ENCODE measurements at regions not wholly inside any gene's neighbourhood (a gene's known extent, or its start where the extent isn't known, plus 50 kb on each side); places are given as distances from the start of the nearest gene placed in this dataset.

DNA sequence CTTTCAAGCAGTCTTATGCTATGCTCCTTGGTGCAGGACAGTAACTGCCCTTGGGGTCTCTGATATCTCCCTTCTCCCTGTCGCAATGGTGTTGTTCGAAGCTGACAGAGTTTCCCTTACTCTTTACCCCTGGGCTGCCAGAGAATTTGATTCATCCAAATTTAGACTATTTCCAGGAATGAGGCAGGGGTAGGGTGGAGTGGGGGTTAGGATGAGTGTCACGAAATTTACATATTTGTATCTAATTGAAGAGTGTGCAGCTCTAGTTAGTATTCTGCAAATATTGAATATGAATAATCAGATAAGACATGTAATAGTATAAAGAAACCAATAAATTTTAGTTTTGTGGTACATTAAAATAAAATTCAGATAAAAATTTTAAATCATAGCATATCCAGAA is 140.0 kb upstream of the LMO4 start:
- DNase-seq (ENCODE audit: insufficient read length, low spot score) (no peak), FAIRE-seq (no peak)
- no peak for TF ChIP-seq TAF1 (IDR thresholded peaks at IDR 0.05; ENCODE audit: low read depth, low read length)
- no peak for TF ChIP-seq POU2F2 (IDR thresholded peaks at IDR 0.05; ENCODE audit: low read depth, low read length)
- TF ChIP-seq POLR2AphosphoS5 (IDR thresholded peaks at IDR 0.05; ENCODE audit: low read depth, low read length) = no peak

DNA sequence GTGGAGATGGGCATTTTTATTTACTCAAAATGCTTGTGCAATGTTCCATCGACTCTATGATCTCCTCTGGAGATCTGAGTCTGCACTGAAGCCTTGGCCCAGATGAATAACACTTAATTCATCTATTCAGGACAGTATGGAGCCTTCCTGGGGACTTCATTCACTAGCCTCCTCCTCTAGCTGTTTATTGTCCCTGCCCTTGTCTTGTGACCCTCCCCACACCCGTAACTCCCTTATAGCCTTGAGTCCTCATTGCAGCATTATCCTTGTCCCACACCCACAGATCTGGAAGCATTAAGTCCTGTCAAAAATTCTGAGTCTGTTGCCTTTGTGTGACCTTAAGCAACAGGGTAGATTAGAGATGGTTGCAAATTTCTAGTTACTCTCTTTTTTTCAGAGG is 138.3 kb upstream of the LMO4 start:
- no peak for FAIRE-seq
- DNase-seq (ENCODE audit: insufficient read length, low spot score) = no peak
- TF ChIP-seq POLR2A (IDR thresholded peaks at IDR 0.05; ENCODE audit: low read depth, low read length) = no peak
- TF ChIP-seq PAX5 (IDR thresholded peaks at IDR 0.05; ENCODE audit: insufficient read depth, low read length, severe bottlenecking) = no peak
- TF ChIP-seq SPI1 (IDR thresholded peaks at IDR 0.05; ENCODE audit: low read depth, low read length) = no peak
- no peak for TF ChIP-seq TAF1 (IDR thresholded peaks at IDR 0.05; ENCODE audit: low read depth, low read length)
- no peak for TF ChIP-seq POU2F2 (IDR thresholded peaks at IDR 0.05; ENCODE audit: low read depth, low read length)
- TF ChIP-seq POLR2AphosphoS5 (IDR thresholded peaks at IDR 0.05; ENCODE audit: low read depth, low read length) = no peak

DNA sequence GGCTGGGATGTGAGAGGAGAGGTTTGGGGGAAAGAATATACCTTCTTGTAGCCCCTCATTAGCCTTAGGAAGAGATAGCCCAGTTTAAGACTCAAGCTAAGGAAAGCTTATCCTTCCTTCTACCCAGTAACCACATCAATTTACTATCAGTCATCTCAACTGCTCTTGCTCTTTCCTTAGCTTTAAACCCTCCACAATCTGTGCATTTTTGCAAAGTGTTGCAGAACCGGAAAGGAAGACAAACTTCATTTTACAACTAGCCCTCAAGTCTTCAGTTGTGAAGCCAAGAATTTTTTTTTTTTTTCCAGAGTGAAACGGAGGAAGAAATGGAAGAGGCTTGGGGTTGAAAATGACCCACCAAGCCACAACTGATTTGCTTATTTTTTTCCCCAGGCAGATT is 137.0 kb upstream of the LMO4 start:
- TF ChIP-seq POLR2AphosphoS5 (IDR thresholded peaks at IDR 0.05; ENCODE audit: low read depth, low read length) (no peak), TAF1 (IDR thresholded peaks at IDR 0.05; ENCODE audit: low read depth, low read length) (no peak), POLR2A (IDR thresholded peaks at IDR 0.05; ENCODE audit: low read depth, low read length) (no peak), PAX5 (IDR thresholded peaks at IDR 0.05; ENCODE audit: insufficient read depth, low read length, severe bottlenecking) (no peak)
- FAIRE-seq (no peak), DNase-seq (ENCODE audit: insufficient read length, low spot score) (no peak)

DNA sequence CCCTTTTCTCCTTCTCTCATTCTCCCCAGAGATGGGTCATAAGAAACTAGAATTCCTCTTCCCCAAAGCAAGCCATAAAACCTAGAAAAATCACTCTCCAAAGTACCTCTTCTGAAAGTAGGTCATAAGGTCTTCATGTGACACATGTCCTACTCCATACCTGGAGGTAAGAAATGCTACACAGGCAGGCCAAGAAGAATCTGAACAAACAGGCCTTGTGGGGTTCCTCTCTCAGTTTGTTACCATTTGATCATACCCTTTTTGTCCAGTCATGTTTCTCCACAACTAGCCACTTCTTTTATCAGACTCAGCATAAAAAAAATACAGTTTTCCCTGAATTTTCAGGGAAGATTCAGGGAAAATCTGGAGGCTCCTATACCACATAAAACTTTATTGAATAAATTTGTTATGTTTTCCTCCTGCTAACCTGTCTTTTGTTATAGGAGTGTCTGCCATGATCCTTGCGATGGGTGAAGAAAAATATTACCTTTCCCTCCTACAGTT is 134.4 kb upstream of the LMO4 start:
- no peak for DNase-seq (ENCODE audit: insufficient read length, low spot score)
- TF ChIP-seq TAF1 (IDR thresholded peaks at IDR 0.05; ENCODE audit: low read depth, low read length) (no peak), PAX5 (IDR thresholded peaks at IDR 0.05; ENCODE audit: insufficient read depth, low read length, severe bottlenecking) (no peak), POLR2A (IDR thresholded peaks at IDR 0.05; ENCODE audit: low read depth, low read length) (no peak), POLR2AphosphoS5 (IDR thresholded peaks at IDR 0.05; ENCODE audit: low read depth, low read length) (no peak), POU2F2 (IDR thresholded peaks at IDR 0.05; ENCODE audit: low read depth, low read length) (no peak), SPI1 (IDR thresholded peaks at IDR 0.05; ENCODE audit: low read depth, low read length) (no peak)
- no peak for FAIRE-seq

DNA sequence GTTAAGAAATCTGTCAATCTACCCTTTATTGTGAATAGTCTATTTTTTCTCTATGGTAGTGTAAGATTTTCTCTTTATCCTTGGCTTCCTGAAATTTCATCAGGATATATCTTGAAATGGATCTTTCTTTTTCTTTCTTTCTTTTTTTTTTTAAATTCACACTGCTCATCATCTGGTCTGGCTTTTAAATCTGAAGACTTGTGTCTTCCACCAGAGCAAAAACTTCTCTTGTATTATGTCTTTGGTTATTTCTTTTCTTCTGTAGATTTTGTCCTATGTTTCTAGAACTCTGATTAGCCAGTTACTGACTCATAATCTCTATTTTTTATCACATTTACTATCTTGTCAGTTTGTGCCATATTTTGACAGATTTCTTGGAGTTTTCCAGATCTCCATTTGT is 133.8 kb upstream of the LMO4 start:
- DNase-seq (ENCODE audit: insufficient read length, low spot score) (no peak), FAIRE-seq (no peak)

DNA sequence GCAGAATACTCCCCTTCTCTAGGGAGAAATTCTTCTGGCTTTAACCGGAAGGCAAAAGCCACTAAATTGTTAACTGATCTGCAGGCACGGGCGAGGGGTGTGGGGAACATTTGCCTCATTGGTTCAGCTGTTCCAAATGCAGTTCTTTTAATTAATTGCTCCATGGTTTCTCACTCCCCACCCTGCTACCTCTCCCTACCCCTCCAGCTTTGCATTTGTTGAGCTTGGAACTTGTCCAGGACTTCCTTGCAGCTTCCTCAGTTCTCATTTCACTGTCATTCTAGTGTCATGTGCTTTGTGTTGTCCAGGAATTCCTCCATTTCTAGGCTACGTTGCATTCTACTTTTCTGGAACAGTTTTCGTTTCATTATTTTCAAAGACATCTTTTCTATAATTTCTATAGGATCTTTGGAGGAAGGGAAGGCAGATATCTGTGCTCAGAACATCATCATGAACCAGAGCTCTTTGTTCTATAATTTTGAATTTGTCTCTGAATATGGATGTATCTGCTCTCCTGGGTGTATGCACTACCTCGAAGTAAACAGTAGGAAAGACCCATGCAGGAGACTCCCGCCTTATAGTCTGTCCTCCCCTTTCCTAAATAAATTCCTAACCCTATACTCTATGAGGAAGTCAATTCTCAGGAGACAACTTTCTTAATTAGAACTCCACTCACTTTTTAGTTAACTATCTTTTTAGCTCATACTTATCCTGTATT is 132.4 kb upstream of the LMO4 start:
- no peak for TF ChIP-seq SPI1 (IDR thresholded peaks at IDR 0.05; ENCODE audit: low read depth, low read length)
- TF ChIP-seq POU2F2 (IDR thresholded peaks at IDR 0.05; ENCODE audit: low read depth, low read length) = no peak
- no peak for TF ChIP-seq TAF1 (IDR thresholded peaks at IDR 0.05; ENCODE audit: low read depth, low read length)
- TF ChIP-seq PAX5 (IDR thresholded peaks at IDR 0.05; ENCODE audit: insufficient read depth, low read length, severe bottlenecking) = no peak
- no peak for TF ChIP-seq POLR2AphosphoS5 (IDR thresholded peaks at IDR 0.05; ENCODE audit: low read depth, low read length)
- no peak for TF ChIP-seq POLR2A (IDR thresholded peaks at IDR 0.05; ENCODE audit: low read depth, low read length)
- FAIRE-seq = no peak

More for the DNA sequence above, 133.8 kb upstream of the LMO4 start:
- TF ChIP-seq POLR2A (IDR thresholded peaks at IDR 0.05; ENCODE audit: low read depth, low read length) = no peak
- TF ChIP-seq TAF1 (IDR thresholded peaks at IDR 0.05; ENCODE audit: low read depth, low read length) = no peak
- no peak for TF ChIP-seq POLR2AphosphoS5 (IDR thresholded peaks at IDR 0.05; ENCODE audit: low read depth, low read length)
- TF ChIP-seq POU2F2 (IDR thresholded peaks at IDR 0.05; ENCODE audit: low read depth, low read length) = no peak
- no peak for TF ChIP-seq SPI1 (IDR thresholded peaks at IDR 0.05; ENCODE audit: low read depth, low read length)

DNA sequence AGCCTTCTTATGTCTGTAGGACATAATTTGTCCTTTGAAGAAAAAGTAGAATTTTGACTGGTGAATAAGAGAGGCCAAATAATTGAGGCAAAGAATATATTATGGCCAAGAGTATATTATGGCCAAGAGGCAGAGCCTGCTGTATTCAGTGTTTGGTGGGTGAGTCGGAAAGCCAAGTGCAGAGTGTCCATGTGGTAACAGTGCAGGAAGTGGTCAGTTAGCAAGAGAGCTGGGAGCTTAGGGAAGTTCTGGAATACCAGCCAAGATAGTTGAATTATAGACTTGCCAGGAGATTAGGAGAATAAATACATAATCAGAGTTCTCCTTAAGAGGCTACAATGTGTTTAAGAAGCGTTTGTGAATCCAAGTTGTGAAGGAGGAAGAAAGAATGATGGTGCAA is 131.5 kb upstream of the LMO4 start:
- FAIRE-seq = no peak
- TF ChIP-seq POLR2A (IDR thresholded peaks at IDR 0.05; ENCODE audit: low read depth, low read length) (no peak), SPI1 (IDR thresholded peaks at IDR 0.05; ENCODE audit: low read depth, low read length) (no peak), PAX5 (IDR thresholded peaks at IDR 0.05; ENCODE audit: insufficient read depth, low read length, severe bottlenecking) (no peak), TAF1 (IDR thresholded peaks at IDR 0.05; ENCODE audit: low read depth, low read length) (no peak), POU2F2 (IDR thresholded peaks at IDR 0.05; ENCODE audit: low read depth, low read length) (no peak), POLR2AphosphoS5 (IDR thresholded peaks at IDR 0.05; ENCODE audit: low read depth, low read length) (no peak)
- DNase-seq (ENCODE audit: insufficient read length, low spot score) = no peak

More for the DNA sequence above, 132.4 kb upstream of the LMO4 start:
- DNase-seq (ENCODE audit: insufficient read length, low spot score) = no peak

DNA sequence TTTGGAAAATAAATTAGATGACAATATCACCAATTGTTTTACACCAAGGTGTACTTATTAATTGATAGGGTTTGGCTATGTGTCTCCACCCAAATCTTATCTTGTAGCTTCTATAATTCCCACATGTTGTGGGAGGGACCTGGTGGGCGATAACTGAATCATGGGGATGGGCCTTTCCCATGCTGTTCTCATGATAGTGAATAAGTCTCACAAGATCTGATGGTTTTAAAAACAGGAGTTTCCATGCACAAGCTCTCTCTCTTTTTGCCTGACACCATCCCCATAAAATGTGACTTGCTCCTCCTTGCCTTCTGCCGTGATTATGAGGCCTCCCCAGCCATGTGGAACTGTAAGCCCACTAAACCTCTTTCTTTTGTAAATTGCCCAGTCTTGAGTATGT is 131.0 kb upstream of the LMO4 start:
- no peak for DNase-seq (ENCODE audit: insufficient read length, low spot score)
- FAIRE-seq = no peak
- TF ChIP-seq TAF1 (IDR thresholded peaks at IDR 0.05; ENCODE audit: low read depth, low read length) = no peak
- TF ChIP-seq SPI1 (IDR thresholded peaks at IDR 0.05; ENCODE audit: low read depth, low read length) = no peak
- TF ChIP-seq PAX5 (IDR thresholded peaks at IDR 0.05; ENCODE audit: insufficient read depth, low read length, severe bottlenecking) = no peak
- TF ChIP-seq POU2F2 (IDR thresholded peaks at IDR 0.05; ENCODE audit: low read depth, low read length) = no peak
- no peak for TF ChIP-seq POLR2A (IDR thresholded peaks at IDR 0.05; ENCODE audit: low read depth, low read length)
- no peak for TF ChIP-seq POLR2AphosphoS5 (IDR thresholded peaks at IDR 0.05; ENCODE audit: low read depth, low read length)

DNA sequence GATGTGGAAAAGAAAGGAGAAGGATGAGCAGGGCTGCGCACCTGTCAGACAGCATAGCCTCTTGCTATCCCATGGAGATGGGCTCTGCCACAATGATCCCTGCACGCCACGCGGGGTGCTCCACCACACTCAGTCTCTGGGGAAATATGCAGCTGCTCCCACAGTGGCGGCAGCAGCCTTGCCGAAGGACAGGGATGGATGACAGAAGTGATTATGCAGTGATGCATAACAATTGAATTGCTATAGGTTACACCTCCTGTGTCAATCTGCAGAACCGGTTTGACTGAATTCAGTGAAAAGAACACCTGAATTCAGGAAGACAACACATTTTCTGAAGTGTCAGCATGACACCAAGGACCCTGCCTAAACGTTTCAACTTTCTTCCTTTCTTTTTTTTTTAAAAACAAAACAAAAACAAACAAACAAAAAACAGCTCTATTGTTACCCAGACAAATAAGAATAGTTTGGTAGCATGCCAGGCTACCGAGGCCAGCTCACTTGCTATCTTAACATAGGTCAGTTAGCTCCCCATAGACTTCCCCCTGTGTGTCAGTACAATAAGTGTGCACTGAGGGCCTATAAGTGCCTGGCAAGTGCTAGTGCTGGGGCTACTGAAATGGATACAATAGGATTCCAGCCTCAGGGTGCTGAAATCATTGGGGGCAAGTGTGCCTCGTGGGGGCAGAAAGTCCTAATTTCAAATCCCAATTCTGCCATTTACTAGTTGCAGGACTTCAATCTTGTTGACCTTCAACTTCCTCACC is 127.6 kb upstream of the LMO4 start:
- FAIRE-seq (peak; percentile 35), DNase-seq (ENCODE audit: insufficient read length, low spot score) (no peak)
- TF ChIP-seq TAF1 (IDR thresholded peaks at IDR 0.05; ENCODE audit: low read depth, low read length) (no peak), PAX5 (IDR thresholded peaks at IDR 0.05; ENCODE audit: insufficient read depth, low read length, severe bottlenecking) (no peak), POLR2A (IDR thresholded peaks at IDR 0.05; ENCODE audit: low read depth, low read length) (no peak), POLR2AphosphoS5 (IDR thresholded peaks at IDR 0.05; ENCODE audit: low read depth, low read length) (no peak), POU2F2 (IDR thresholded peaks at IDR 0.05; ENCODE audit: low read depth, low read length) (no peak), SPI1 (IDR thresholded peaks at IDR 0.05; ENCODE audit: low read depth, low read length) (no peak)
